H9 (cell line): ENCODE measurements at regions not wholly inside any gene's neighbourhood (a gene's known extent, or its start where the extent isn't known, plus 50 kb on each side); places are given as distances from the start of the nearest gene placed in this dataset.

Source experiments
- DNase-seq: peaks from one replicate; pipeline ENCODE4 v3.0.0-alpha.2; 2017
- H2AFZ ChIP-seq: one replicate; pipeline ENCODE4 v1.6.1; 2013; ENCODE audit warnings: mild to moderate bottlenecking, low read length, control low read depth, moderate library complexity
- H2AK5ac ChIP-seq: 2 replicates; pipeline ENCODE4 v1.6.1; 2013; ENCODE audit warnings: low read length, control low read depth, mixed read lengths; ENCODE audit not compliant: insufficient read length
- H2BK120ac ChIP-seq: one replicate; pipeline ENCODE4 v1.6.1; 2013; ENCODE audit warnings: low read depth, mild to moderate bottlenecking, low read length, control low read depth, inconsistent platforms; ENCODE audit not compliant: poor library complexity, severe bottlenecking
- H2BK12ac ChIP-seq: 2 replicates; pipeline ENCODE4 v1.6.1; 2013; ENCODE audit warnings: low read length, control low read depth, mixed read lengths, low read depth; ENCODE audit not compliant: insufficient read length
- H2BK15ac ChIP-seq: 2 replicates; pipeline ENCODE4 v1.6.1; 2013; ENCODE audit warnings: low read depth, low read length, control low read depth
- H2BK20ac ChIP-seq: one replicate; pipeline ENCODE4 v1.6.1; 2013; ENCODE audit warnings: low read depth, mild to moderate bottlenecking, low read length, control low read depth, inconsistent platforms; ENCODE audit not compliant: poor library complexity, severe bottlenecking
- H2BK5ac ChIP-seq: 2 replicates; pipeline ENCODE4 v1.6.1; 2013; ENCODE audit warnings: low read length, control low read depth, mixed read lengths; ENCODE audit not compliant: insufficient read length
- H3K14ac ChIP-seq: 2 replicates; pipeline ENCODE4 v1.6.1; 2013; ENCODE audit warnings: low read length, control low read depth; ENCODE audit not compliant: insufficient read depth
- H3K18ac ChIP-seq: 2 replicates; pipeline ENCODE4 v1.6.1; 2013; ENCODE audit warnings: low read depth, mild to moderate bottlenecking, mixed read lengths, low read length, control low read depth; ENCODE audit not compliant: insufficient read length
- H3K23ac ChIP-seq: 2 replicates; pipeline ENCODE4 v1.6.1; 2013; ENCODE audit warnings: low read length, control low read depth, mixed read lengths, low read depth; ENCODE audit not compliant: insufficient read length
- H3K23me2 ChIP-seq: 2 replicates; pipeline ENCODE4 v1.6.1; 2013; ENCODE audit warnings: low read depth, mild to moderate bottlenecking, mixed read lengths, low read length, control low read depth; ENCODE audit not compliant: insufficient read length, poor library complexity, severe bottlenecking
- H3K27ac ChIP-seq: 2 replicates; pipeline ENCODE4 v1.5.1; 2013; ENCODE audit warnings: low read length, control low read depth, mixed read lengths, low read depth; ENCODE audit not compliant: insufficient read length
- H3K27me3 ChIP-seq: 2 replicates; pipeline ENCODE4 v1.6.1; 2013; ENCODE audit warnings: low read length, control low read depth, inconsistent platforms; ENCODE audit not compliant: insufficient read depth
- H3K4ac ChIP-seq: 2 replicates; pipeline ENCODE4 v1.6.1; 2013; ENCODE audit warnings: low read depth, mild to moderate bottlenecking, control low read depth, inconsistent platforms, low read length, moderate library complexity
- H3K4me1 ChIP-seq: 2 replicates; pipeline ENCODE4 v1.6.1; 2013; ENCODE audit warnings: low read length, control low read depth, inconsistent platforms; ENCODE audit not compliant: insufficient read depth
- H3K4me2 ChIP-seq: 2 replicates; pipeline ENCODE4 v1.6.1; 2013; ENCODE audit warnings: low read length, control low read depth, mixed read lengths; ENCODE audit not compliant: insufficient read length, insufficient read depth
- H3K56ac ChIP-seq: 2 replicates; pipeline ENCODE4 v1.6.1; 2013; ENCODE audit warnings: low read depth, mild to moderate bottlenecking, mixed read lengths, low read length, control low read depth; ENCODE audit not compliant: insufficient read length
- H3K79me1 ChIP-seq: 2 replicates; pipeline ENCODE4 v1.6.1; 2013; ENCODE audit warnings: low read depth, mild to moderate bottlenecking, moderate library complexity, low read length, control low read depth, inconsistent platforms; ENCODE audit not compliant: insufficient read depth, poor library complexity, severe bottlenecking
- H3K79me2 ChIP-seq: 2 replicates; pipeline ENCODE4 v1.6.1; 2013; ENCODE audit warnings: low read length, control low read depth, inconsistent platforms; ENCODE audit not compliant: insufficient read depth
- H3K9ac ChIP-seq: 2 replicates; pipeline ENCODE4 v1.6.1; 2013; ENCODE audit warnings: low read length, control low read depth, mixed read lengths; ENCODE audit not compliant: insufficient read length; ENCODE audit errors: extremely low read depth
- H3K9me3 ChIP-seq: one replicate; pipeline ENCODE4 v1.6.1; 2013; ENCODE audit warnings: low read depth, low read length, inconsistent platforms; ENCODE audit not compliant: control insufficient read depth
- H3T11ph ChIP-seq: one replicate; pipeline ENCODE4 v1.6.1; 2013; ENCODE audit warnings: mild to moderate bottlenecking, low read length, control low read depth, inconsistent platforms
- H4K20me1 ChIP-seq: one replicate; pipeline ENCODE4 v1.6.1; 2013; ENCODE audit not compliant: control insufficient read depth, insufficient read length, insufficient read depth
- H4K5ac ChIP-seq: 2 replicates; pipeline ENCODE4 v1.6.1; 2013; ENCODE audit warnings: low read depth, mild to moderate bottlenecking, mixed read lengths, low read length, control low read depth; ENCODE audit not compliant: insufficient read length
- H4K8ac ChIP-seq: replicated peaks from 2 replicates; pipeline ENCODE4 v1.6.1; 2013; ENCODE audit warnings: low read length, control low read depth, mixed read lengths, low read depth; ENCODE audit not compliant: insufficient read length
- H4K91ac ChIP-seq: 2 replicates; pipeline ENCODE4 v1.6.1; 2013; ENCODE audit warnings: low read depth, mild to moderate bottlenecking, moderate library complexity, mixed read lengths, low read length, control low read depth; ENCODE audit not compliant: insufficient read length
- H3K27ac Mint-ChIP-seq, 3 experiments: 2 replicates in 2 of 3; 3 replicates in 1 of 3; pipeline ENCODE4 v1.8.0; 2020 to 2021; ENCODE audit warnings: mixed read lengths in 3 of 3, mild to moderate bottlenecking in 1 of 3, moderate library complexity in 1 of 3
- H3K27me3 Mint-ChIP-seq: 2 replicates; pipeline ENCODE4 v1.8.0; 2021; ENCODE audit warnings: low read depth, mild to moderate bottlenecking, moderate library complexity, mixed read lengths
- H3K36me3 Mint-ChIP-seq, 3 experiments: 2 replicates in 2 of 3; 3 replicates in 1 of 3; pipeline ENCODE4 v1.8.0; 2020 to 2021; ENCODE audit warnings: low read depth in 3 of 3, mixed read lengths in 3 of 3; ENCODE audit not compliant: insufficient read depth in 1 of 3
- H3K4me1 Mint-ChIP-seq, 2 experiments: 2 replicates each; pipeline ENCODE4 v1.8.0; 2020; ENCODE audit warnings: mixed read lengths in 2 of 2
- H3K4me3 Mint-ChIP-seq, 2 experiments: 2 replicates in 1 of 2; 3 replicates in 1 of 2; pipeline ENCODE4 v1.8.0; 2020 to 2021; ENCODE audit warnings: mild to moderate bottlenecking in 2 of 2, mixed read lengths in 2 of 2, moderate library complexity in 1 of 2
- H3K9me3 Mint-ChIP-seq, 2 experiments: 2 replicates in 1 of 2; 3 replicates in 1 of 2; pipeline ENCODE4 v1.8.0; 2020; ENCODE audit warnings: mild to moderate bottlenecking in 2 of 2, mixed read lengths in 2 of 2, moderate library complexity in 1 of 2
- CTCF ChIP-seq: fragments of 200-600 bp; sonication (generic); conservative IDR thresholded peaks from 3 replicates; pipeline ENCODE4 v1.8.0; 2021; ENCODE audit warnings: antibody characterized with exemption, mild to moderate bottlenecking
- WGBS: extraction: QIAGEN DNeasy Blood & Tissue Kit; methylation state at CpG from one replicate; pipeline ENCODE4 v1.1.7; 2013; ENCODE audit warnings: missing lambda C conversion rate, low lambda C conversion rate, mixed read lengths; ENCODE audit not compliant: insufficient read length; ENCODE audit errors: extremely low coverage; 5-methylcytosine and 5-hydroxymethylcytosine counted together

GRCh38 chr17:70344386-70345060, 175.2 kb downstream of the KCNJ2 start:
- Histone ChIP-seq H4K8ac (no peak overlapping the region), H2BK120ac (no peak overlapping the region), H2BK20ac (no peak overlapping the region), H2AFZ (no peak overlapping the region), H4K91ac (no peak overlapping the region), H3K27me3 (no peaks in the 10 kb centered on the region), H3K79me1 (no peaks in the 10 kb centered on the region), H3K4ac (no peak overlapping the region), H3K9ac (no peak overlapping the region), H2BK15ac (no peak overlapping the region), H3T11ph (no peak overlapping the region), H3K4me1 (no peaks in the 10 kb centered on the region), H3K4me2 (no peak overlapping the region), H4K20me1 (no peaks in the 10 kb centered on the region), H2AK5ac (no peak overlapping the region), H3K23me2 (no peaks in the 10 kb centered on the region), H3K79me2 (no peaks in the 10 kb centered on the region), H3K23ac (no peak overlapping the region), H2BK12ac (no peak overlapping the region), H3K9me3 (no peaks in the 10 kb centered on the region), H3K14ac (no peak overlapping the region), H4K5ac (no peak overlapping the region), H3K56ac (no peak overlapping the region), H3K27ac (no peak overlapping the region), H3K18ac (no peak overlapping the region), H2BK5ac (no peak overlapping the region)
- H3K27me3 Mint-ChIP-seq, result no peaks in the 10 kb centered on the region
- no CpG with 5 or more reads among the region's 6 CpGs for WGBS
- no peak overlapping the region for H3K27ac Mint-ChIP-seq
- TF ChIP-seq CTCF, result no peak
- no peak overlapping the region for H3K4me3 Mint-ChIP-seq
- H3K9me3 Mint-ChIP-seq, result no peaks in the 10 kb centered on the region
- no peaks in the 10 kb centered on the region for H3K36me3 Mint-ChIP-seq
- H3K4me1 Mint-ChIP-seq, result peaks cover 5 to 6% of the 10 kb centered on the region in 2 experiments; a peak in 3 of 4 replicates
- no peak for DNase-seq
